ENCODE measurements at regions not wholly inside any gene's neighbourhood (a gene's known extent, or its start where the extent isn't known, plus 50 kb on each side); places are given as distances from the start of the nearest gene placed in this dataset.

DNA sequence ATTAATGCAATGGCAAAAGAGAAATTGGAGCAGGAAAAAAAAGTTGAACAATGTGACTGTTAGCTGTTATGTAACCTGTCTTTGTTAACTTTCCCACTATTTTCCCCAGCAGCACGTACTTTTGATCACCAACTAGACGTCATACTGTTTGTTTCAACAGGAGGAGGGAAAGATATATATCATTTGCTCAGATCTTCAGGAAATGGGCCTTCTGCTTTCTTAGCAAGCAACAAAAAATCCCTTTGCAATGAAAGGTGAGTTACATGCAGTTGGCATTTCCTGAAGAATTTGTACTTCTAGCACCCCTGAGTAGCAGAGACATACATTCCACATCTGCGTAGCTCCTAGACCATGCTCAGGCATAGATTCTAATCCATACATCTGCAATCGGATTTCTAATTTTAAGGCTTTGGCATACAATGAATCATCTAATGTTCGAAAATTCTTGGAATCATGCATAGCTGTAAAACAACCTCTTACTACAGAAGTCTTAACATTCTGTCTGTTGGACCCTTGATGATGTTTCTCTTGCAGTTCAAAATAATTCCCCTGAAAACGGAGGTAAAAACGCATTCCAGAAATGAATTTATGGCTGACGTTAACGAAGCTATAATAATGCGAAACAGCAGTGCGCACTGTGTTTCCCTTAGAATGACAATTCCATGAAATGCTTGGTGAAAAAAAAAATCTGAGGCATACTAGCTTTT lies 286.9 kb upstream of the MGMT start:
- Mint-ChIP-seq H3K36me3 (ENCODE audit: low read depth) (no peaks in the 10 kb centered on the region), H3K27me3 (peaks cover 5% of the 10 kb centered on the region), H3K4me3 (no peak overlapping the region), H3K27ac (no peak overlapping the region), H3K4me1 (no peaks in the 10 kb centered on the region), H3K9me3 (ENCODE audit: low read depth) (no peaks in the 10 kb centered on the region)
- POLR2A ChIA-PET, result no interaction called here
- DNase-seq (no peak), ATAC-seq (no peak)
- intact Hi-C loops (cut with DNase I, micrococcal nuclease), result no loop called here
- CTCF ChIA-PET, result no interaction called here

DNA sequence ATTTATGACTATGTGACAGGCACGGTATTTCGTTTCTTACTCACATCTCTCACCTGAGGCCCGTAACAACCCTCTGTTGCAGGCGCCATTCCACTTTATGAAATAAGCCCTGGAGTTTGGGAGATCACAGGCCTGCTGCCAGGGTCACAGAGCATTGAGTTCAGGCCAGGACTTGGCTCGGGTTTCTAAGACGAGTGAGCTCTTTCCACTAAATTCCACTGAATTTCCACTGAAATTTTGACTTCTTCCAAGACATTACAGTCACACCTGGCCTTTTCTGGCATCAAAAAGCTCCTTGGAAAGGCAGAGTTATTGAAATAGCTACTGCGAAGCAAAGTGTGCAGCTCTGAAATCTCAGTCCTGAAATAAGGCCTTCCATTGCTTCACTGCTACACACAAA lies 282.8 kb upstream of the MGMT start:
- H3K4me1 Mint-ChIP-seq, result no peaks in the 10 kb centered on the region
- ChIA-PET POLR2A (no interaction called here), CTCF (no interaction called here)
- DNase-seq (no peak), ATAC-seq (no peak)
- no peaks in the 10 kb centered on the region for H3K27me3 Mint-ChIP-seq
- peaks cover 9% of the 10 kb centered on the region for H3K9me3 Mint-ChIP-seq (ENCODE audit: low read depth)
- no peak overlapping the region for H3K27ac Mint-ChIP-seq
- H3K4me3 Mint-ChIP-seq, result no peak overlapping the region
- no peaks in the 10 kb centered on the region for H3K36me3 Mint-ChIP-seq (ENCODE audit: low read depth)
- intact Hi-C loops (cut with DNase I, micrococcal nuclease), result no loop called here

DNA sequence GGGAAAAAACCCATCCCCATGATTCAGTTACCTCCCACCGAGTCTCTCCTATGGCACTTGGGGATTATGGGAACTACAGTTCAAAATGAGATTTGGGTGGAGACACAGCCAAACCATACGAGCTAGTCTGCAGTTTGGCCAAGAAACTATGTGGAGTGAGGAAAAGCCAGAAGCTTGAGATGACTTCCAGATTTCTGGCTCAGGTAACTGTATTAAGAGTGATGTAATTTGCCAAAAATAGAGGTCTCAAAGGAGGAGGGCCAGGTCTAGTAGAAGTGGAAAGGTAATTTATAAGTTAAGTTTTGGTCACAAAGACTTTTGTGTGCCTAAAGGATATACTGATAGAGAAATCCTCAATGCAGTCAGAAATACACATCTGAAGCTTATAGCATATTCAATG lies 279.7 kb upstream of the MGMT start:
- Mint-ChIP-seq H3K9me3 (ENCODE audit: low read depth) (peaks cover 9% of the 10 kb centered on the region), H3K4me1 (no peaks in the 10 kb centered on the region), H3K27me3 (peaks cover 5% of the 10 kb centered on the region), H3K36me3 (ENCODE audit: low read depth) (no peaks in the 10 kb centered on the region), H3K27ac (no peak overlapping the region), H3K4me3 (no peak overlapping the region)
- no peak for DNase-seq
- intact Hi-C loops (cut with DNase I, micrococcal nuclease), result no loop called here
- no peak for ATAC-seq
- ChIA-PET CTCF (no interaction called here), POLR2A (no interaction called here)

DNA sequence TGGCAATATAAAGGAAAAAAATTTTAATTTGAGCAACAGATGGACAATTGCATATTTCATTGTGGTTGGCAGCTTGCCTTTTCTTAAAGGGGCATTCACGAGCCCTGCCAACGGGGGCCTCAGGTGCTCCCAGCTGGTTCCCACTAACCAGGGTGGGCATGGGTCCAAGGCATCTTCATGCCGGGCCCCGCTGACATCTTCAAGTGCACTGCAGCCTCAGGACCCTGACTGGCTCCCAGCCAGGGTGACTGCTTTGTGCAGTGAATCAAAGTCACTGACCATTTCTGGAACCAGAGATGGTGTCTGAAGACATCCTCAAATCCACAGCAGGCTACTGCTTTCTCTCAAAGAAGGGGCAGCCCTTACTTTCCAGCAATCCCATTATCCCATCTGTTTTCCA lies 275.2 kb upstream of the MGMT start:
- Mint-ChIP-seq H3K36me3 (ENCODE audit: low read depth) (no peaks in the 10 kb centered on the region), H3K9me3 (ENCODE audit: low read depth) (peaks cover 9% of the 10 kb centered on the region), H3K4me1 (no peaks in the 10 kb centered on the region), H3K27me3 (peaks cover 19% of the 10 kb centered on the region), H3K4me3 (no peak overlapping the region), H3K27ac (no peak overlapping the region)
- DNase-seq (no peak), ATAC-seq (no peak)
- ChIA-PET POLR2A (no interaction called here), CTCF (no interaction called here)
- intact Hi-C loops (cut with DNase I, micrococcal nuclease), result no loop called here

DNA sequence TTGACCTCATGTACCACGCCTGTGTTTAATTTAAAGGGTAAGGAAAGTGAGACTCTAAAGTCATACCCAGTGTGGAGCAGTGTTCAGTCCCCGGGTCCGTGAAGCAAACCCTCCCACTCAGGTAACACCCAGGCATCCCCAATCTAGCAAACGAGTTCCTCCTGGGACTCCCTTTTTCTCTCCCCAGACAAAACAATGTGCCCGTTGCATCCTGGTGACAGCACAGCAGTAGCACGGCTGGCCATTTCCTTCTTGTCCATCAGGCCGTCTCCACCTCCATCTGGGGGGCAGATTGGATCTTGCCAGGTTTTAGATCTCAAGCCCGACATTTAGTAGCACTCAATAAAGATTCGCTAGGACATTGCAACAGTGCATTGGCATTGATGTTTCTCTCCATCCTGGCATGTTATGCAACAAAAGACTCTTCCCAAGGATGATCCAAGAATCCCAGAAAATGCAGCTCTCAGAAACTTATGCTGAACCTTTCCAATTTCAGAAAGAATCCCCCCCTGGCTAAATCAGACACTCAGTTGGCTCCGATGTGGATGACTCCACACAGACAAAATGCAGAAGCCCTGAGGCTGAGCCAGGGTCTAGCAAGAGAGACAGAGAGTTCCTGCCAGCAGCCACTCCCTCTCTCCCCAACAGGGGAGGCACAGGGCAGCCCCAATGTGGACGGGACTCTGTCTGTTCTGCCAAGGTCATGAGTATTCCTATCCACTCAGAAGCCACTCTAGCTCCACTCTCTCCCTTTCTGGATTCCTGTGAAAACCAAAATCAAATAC lies 274.5 kb upstream of the MGMT start:
- Mint-ChIP-seq H3K27me3 (peaks cover 19% of the 10 kb centered on the region), H3K4me1 (no peaks in the 10 kb centered on the region), H3K4me3 (no peak overlapping the region), H3K9me3 (ENCODE audit: low read depth) (peaks cover 3% of the 10 kb centered on the region), H3K36me3 (ENCODE audit: low read depth) (no peaks in the 10 kb centered on the region), H3K27ac (no peak overlapping the region)
- intact Hi-C loops (cut with DNase I, micrococcal nuclease), result no loop called here
- no peak for ATAC-seq
- ChIA-PET CTCF (no interaction called here), POLR2A (no interaction called here)
- no peak for DNase-seq

DNA sequence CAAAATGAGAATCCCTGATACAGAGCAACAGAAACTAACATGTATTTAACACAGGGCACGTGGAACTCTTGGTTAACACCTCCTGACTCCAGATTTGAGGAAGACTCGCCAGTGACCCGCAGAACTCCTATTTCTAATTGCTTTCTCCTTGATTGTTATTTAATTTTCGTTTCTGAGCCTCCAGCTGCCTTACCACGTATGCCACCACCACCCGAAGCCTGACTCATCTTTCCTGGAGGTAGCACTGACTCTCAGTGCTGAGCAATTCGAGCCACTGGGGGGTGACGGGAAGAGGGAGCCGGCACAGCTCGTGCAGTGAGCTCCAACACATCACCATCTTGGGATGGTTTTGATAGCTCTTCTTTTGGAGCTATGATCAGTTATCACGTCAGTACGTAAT lies 273.9 kb upstream of the MGMT start:
- Mint-ChIP-seq H3K36me3 (ENCODE audit: low read depth) (no peaks in the 10 kb centered on the region), H3K9me3 (ENCODE audit: low read depth) (no peaks in the 10 kb centered on the region), H3K4me3 (no peak overlapping the region), H3K27ac (no peak overlapping the region), H3K27me3 (peaks cover 19% of the 10 kb centered on the region), H3K4me1 (no peaks in the 10 kb centered on the region)
- ChIA-PET POLR2A (no interaction called here), CTCF (no interaction called here)
- intact Hi-C loops (cut with DNase I, micrococcal nuclease), result no loop called here
- ATAC-seq (peak; percentile 42), DNase-seq (peak; percentile 34)

DNA sequence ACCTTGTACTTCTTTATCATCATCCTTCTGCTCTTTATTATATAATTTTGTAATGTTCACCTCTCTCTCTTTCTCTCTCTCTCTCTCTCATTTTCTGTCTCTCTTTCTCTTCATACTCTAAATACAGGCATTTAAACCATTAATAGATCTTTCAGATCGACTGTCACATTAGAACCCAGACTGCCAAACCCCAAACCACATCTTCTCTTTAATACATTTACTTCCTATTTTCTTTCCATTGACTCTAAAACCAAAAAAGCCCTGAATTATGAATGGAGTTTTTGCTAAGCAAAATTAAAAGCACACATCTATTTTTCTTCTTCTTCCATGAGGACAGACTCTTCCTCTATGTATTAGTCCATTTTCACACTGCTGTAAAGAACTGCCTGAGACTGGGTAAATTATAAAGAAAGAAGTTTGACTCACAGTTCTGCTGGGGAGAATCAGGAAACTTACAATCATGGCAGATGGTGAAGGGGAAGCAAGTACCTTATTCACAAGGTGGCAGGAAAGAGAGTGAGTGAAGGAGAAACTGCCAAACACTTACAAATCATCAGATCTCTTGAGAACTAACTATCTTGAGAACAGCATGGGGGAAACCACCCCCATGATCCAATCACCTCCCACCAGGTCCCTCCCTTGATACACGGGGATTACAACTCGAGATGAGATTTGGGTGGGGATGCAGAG lies 272.7 kb upstream of the MGMT start:
- Mint-ChIP-seq H3K27ac (no peak overlapping the region), H3K9me3 (ENCODE audit: low read depth) (no peaks in the 10 kb centered on the region), H3K4me3 (no peak overlapping the region), H3K36me3 (ENCODE audit: low read depth) (no peaks in the 10 kb centered on the region), H3K27me3 (peaks cover 19% of the 10 kb centered on the region), H3K4me1 (no peaks in the 10 kb centered on the region)
- intact Hi-C loops (cut with DNase I, micrococcal nuclease), result no loop called here
- ChIA-PET CTCF (no interaction called here), POLR2A (no interaction called here)
- DNase-seq (no peak), ATAC-seq (no peak)

DNA sequence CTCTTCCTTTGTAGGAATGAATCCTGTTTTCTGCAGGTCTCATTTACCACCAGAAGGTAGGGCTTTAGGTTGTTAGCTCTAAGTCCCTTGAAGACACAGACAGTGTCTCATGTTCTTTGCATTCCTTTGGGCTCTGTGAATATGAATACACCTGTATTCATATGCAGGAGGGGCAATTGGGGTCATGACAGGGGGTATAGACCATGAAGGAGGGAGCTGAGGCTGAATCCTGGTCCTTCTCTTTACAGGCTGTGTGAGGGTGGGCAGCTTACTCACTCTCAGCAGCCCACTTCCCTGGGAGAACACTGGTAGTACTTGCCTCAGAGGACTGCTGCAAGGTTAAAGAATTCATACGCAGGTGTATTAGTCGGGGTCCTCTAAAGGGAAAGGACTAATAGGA lies 267.2 kb upstream of the MGMT start:
- CTCF ChIA-PET, result no interaction called here
- Mint-ChIP-seq H3K27ac (no peak overlapping the region), H3K4me1 (no peaks in the 10 kb centered on the region), H3K9me3 (ENCODE audit: low read depth) (no peaks in the 10 kb centered on the region), H3K4me3 (no peak overlapping the region), H3K27me3 (peaks cover 6% of the 10 kb centered on the region), H3K36me3 (ENCODE audit: low read depth) (no peaks in the 10 kb centered on the region)
- POLR2A ChIA-PET, result no interaction called here
- ATAC-seq, result no peak
- intact Hi-C loops (cut with DNase I, micrococcal nuclease), result no loop called here
- DNase-seq, result no peak

DNA sequence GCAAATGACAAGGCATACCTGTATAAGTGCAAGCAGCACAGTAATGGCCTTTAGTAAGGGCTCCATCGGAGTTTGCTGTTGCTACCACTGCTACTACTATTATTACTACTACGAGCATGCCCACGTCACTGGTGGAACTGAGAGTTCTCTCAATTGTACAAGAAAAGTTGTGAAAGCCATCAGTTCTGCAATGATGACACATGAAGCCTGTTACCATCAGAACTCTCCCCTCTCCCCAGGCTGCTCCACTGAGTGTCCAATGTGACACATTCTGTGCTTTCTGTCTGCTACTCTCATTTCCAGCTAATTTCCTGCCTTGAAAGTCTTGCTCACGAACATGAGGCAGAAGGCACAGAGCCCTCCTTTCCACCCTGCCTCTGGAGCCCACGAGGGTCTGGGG lies 263.2 kb upstream of the MGMT start:
- ChIA-PET CTCF (no interaction called here), POLR2A (no interaction called here)
- Mint-ChIP-seq H3K27me3 (no peaks in the 10 kb centered on the region), H3K9me3 (ENCODE audit: low read depth) (no peaks in the 10 kb centered on the region), H3K36me3 (ENCODE audit: low read depth) (no peaks in the 10 kb centered on the region), H3K27ac (no peak overlapping the region), H3K4me3 (no peak overlapping the region), H3K4me1 (no peaks in the 10 kb centered on the region)
- ATAC-seq, result peak; percentile 49
- DNase-seq, result no peak
- intact Hi-C loops (cut with DNase I, micrococcal nuclease), result no loop called here

DNA sequence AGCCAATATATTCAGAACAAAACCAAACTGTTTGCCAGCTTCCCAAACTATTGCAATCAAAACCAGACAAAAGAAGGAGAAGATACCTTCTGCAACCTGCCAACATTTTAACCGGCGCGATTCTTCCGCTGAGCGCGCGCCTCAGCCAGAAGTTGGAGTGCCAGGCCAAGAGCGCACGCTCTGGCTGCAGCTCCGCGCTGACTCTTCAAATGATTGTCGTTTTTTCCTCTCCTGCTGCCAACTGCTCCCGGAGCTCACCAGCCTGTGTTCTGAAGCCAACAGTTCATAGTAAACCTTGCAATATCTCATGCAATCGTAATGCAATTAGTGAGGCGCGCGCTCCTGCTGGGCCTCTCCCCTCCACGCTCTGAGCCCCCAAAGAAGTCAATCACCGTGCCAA lies 259.7 kb upstream of the MGMT start:
- intact Hi-C loops (cut with DNase I, micrococcal nuclease), result no loop called here
- DNase-seq (no peak), ATAC-seq (no peak)
- no peak overlapping the region for H3K27ac Mint-ChIP-seq
- H3K9me3 Mint-ChIP-seq (ENCODE audit: low read depth), result no peaks in the 10 kb centered on the region
- no peaks in the 10 kb centered on the region for H3K36me3 Mint-ChIP-seq (ENCODE audit: low read depth)
- H3K4me1 Mint-ChIP-seq, result no peaks in the 10 kb centered on the region
- H3K4me3 Mint-ChIP-seq, result no peak overlapping the region
- ChIA-PET POLR2A (no interaction called here), CTCF (no interaction called here)
- H3K27me3 Mint-ChIP-seq, result no peaks in the 10 kb centered on the region

DNA sequence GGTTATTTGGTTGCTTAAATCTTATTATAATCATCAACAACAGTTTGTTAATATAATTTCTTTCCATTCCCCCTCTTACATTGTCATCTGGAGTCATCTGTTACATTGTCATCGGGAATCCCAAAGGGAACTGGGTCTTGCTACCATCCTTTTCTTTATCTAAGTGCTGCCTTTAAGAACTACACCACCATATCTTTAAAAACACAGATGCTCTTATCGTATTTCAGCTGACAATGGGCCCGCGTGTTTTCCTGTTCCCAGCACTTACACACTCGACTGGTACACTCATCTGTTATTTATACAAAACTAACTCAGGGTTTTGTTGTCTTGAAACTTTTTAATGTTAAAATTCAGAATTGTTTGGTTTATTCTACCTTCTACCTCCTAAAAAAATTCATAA lies 256.2 kb upstream of the MGMT start:
- DNase-seq (no peak), ATAC-seq (no peak)
- Mint-ChIP-seq H3K27ac (no peak overlapping the region), H3K4me3 (no peak overlapping the region), H3K27me3 (peaks cover 3% of the 10 kb centered on the region), H3K4me1 (no peaks in the 10 kb centered on the region), H3K9me3 (ENCODE audit: low read depth) (peaks cover 2% of the 10 kb centered on the region), H3K36me3 (ENCODE audit: low read depth) (no peaks in the 10 kb centered on the region)
- POLR2A ChIA-PET, result no interaction called here
- CTCF ChIA-PET, result no interaction called here
- intact Hi-C loops (cut with DNase I, micrococcal nuclease), result no loop called here

DNA sequence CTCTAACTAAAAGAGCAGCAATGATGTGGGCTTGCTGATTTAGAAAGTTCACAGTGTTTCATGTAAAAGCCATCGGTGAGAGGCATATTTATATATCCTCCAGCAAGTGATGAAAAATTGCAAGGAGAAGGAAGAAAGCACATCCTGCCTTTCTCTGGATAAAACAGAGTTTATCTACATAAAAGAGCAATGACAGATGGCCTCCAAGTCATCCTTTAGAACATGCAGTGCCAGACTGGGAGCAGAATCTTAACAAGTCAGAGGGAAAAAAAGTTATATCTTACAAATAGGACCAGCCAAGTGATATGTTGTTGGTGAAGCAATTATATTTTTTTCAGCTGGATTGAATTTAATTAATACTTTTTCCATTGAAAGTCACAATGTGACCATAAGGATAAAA lies 253.8 kb upstream of the MGMT start:
- Mint-ChIP-seq H3K9me3 (ENCODE audit: low read depth) (peaks cover 2% of the 10 kb centered on the region), H3K36me3 (ENCODE audit: low read depth) (no peaks in the 10 kb centered on the region), H3K4me1 (no peaks in the 10 kb centered on the region), H3K27ac (no peak overlapping the region), H3K4me3 (no peak overlapping the region), H3K27me3 (peaks cover 6% of the 10 kb centered on the region)
- ATAC-seq (no peak), DNase-seq (no peak)
- ChIA-PET POLR2A (no interaction called here), CTCF (no interaction called here)
- intact Hi-C loops (cut with DNase I, micrococcal nuclease), result no loop called here

Measured in activated CD4-positive, alpha-beta T cell treated with anti-CD3 and anti-CD28 coated beads for 36 hours (primary cell).